ENCODE measurements at regions not wholly inside any gene's neighbourhood (a gene's known extent, or its start where the extent isn't known, plus 50 kb on each side); places are given as distances from the start of the nearest gene placed in this dataset.
A peak's percentile ranks its signal among the peaks of the same experiment; 100 is the strongest.

- CTCF ChIA-PET, result no interaction called here
- POLR2A ChIA-PET (ENCODE audit: low non-redundant PET), result no interaction called here
Measured at GRCh38 chr7:156195276-156195675, 383.0 kb upstream of the SHH start.

GRCh38 chr7:156194813-156195212 lies 382.6 kb upstream of the SHH start:
- no peak overlapping the region for H3K4me3 ChIP-seq (ENCODE audit: low read depth, low read length, poor library complexity, severe bottlenecking)
- no TSS peak for BruUV-seq (replicated peaks)
- no peaks in the 10 kb centered on the region for H3K36me3 ChIP-seq (ENCODE audit: insufficient read depth, low read length, poor library complexity, severe bottlenecking)
- ChIA-PET CTCF (no interaction called here), POLR2A (ENCODE audit: low non-redundant PET) (no interaction called here)
- no peak overlapping the region for H3K27ac ChIP-seq (ENCODE audit: low read depth, low read length, poor library complexity, severe bottlenecking)
- peaks cover 58% of the 10 kb centered on the region for H3K27me3 ChIP-seq (replicated peaks; ENCODE audit: insufficient read depth, low read depth, low read length, poor library complexity)
- DNase-seq (ENCODE audit: low spot score), result peak; percentile 7
- H3K4me1 ChIP-seq (ENCODE audit: insufficient read depth, low read length, poor library complexity, severe bottlenecking), result no peaks in the 10 kb centered on the region
- no peak for TF ChIP-seq CTCF (conservative IDR thresholded peaks at IDR 0.05; ENCODE audit: low read depth, low read length)
- TF ChIP-seq EZH2 (IDR thresholded peaks at IDR 0.05; ENCODE audit: borderline replicate concordance, low read depth, low read length, poor library complexity, severe bottlenecking), result no peak
- no peaks in the 10 kb centered on the region for H3K9me3 ChIP-seq (ENCODE audit: low read depth, low read length, poor library complexity, severe bottlenecking)
- intact Hi-C loops (cut with micrococcal nuclease; ENCODE audit: unreplicated experiment), result no loop called here

More at GRCh38 chr7:156195276-156195675, 383.0 kb upstream of the SHH start:
- intact Hi-C loops (cut with micrococcal nuclease; ENCODE audit: unreplicated experiment), result no loop called here
- peaks cover 61% of the 10 kb centered on the region for H3K27me3 ChIP-seq (replicated peaks; ENCODE audit: insufficient read depth, low read depth, low read length, poor library complexity)
- DNase-seq (ENCODE audit: low spot score), result no peak
- no peaks in the 10 kb centered on the region for H3K36me3 ChIP-seq (ENCODE audit: insufficient read depth, low read length, poor library complexity, severe bottlenecking)
- H3K27ac ChIP-seq (ENCODE audit: low read depth, low read length, poor library complexity, severe bottlenecking), result no peak overlapping the region
- no TSS peak for BruUV-seq (replicated peaks)
- no peaks in the 10 kb centered on the region for H3K9me3 ChIP-seq (ENCODE audit: low read depth, low read length, poor library complexity, severe bottlenecking)
- TF ChIP-seq CTCF (conservative IDR thresholded peaks at IDR 0.05; ENCODE audit: low read depth, low read length), result no peak
- TF ChIP-seq EZH2 (IDR thresholded peaks at IDR 0.05; ENCODE audit: borderline replicate concordance, low read depth, low read length, poor library complexity, severe bottlenecking), result no peak
- H3K4me1 ChIP-seq (ENCODE audit: insufficient read depth, low read length, poor library complexity, severe bottlenecking), result no peaks in the 10 kb centered on the region
- no peak overlapping the region for H3K4me3 ChIP-seq (ENCODE audit: low read depth, low read length, poor library complexity, severe bottlenecking)

GRCh38 chr7:156192921-156193320 lies 380.7 kb upstream of the SHH start:
- no TSS peak for BruUV-seq (replicated peaks)
- DNase-seq (ENCODE audit: low spot score), result no peak
- intact Hi-C loops (cut with micrococcal nuclease; ENCODE audit: unreplicated experiment), result no loop called here
- no peaks in the 10 kb centered on the region for H3K36me3 ChIP-seq (ENCODE audit: insufficient read depth, low read length, poor library complexity, severe bottlenecking)
- no peaks in the 10 kb centered on the region for H3K4me1 ChIP-seq (ENCODE audit: insufficient read depth, low read length, poor library complexity, severe bottlenecking)
- TF ChIP-seq EZH2 (IDR thresholded peaks at IDR 0.05; ENCODE audit: borderline replicate concordance, low read depth, low read length, poor library complexity, severe bottlenecking), result no peak
- no peak for TF ChIP-seq CTCF (conservative IDR thresholded peaks at IDR 0.05; ENCODE audit: low read depth, low read length)
- CTCF ChIA-PET, result no interaction called here
- POLR2A ChIA-PET (ENCODE audit: low non-redundant PET), result no interaction called here
- H3K27me3 ChIP-seq (replicated peaks; ENCODE audit: insufficient read depth, low read depth, low read length, poor library complexity), result peaks cover 39% of the 10 kb centered on the region
- no peaks in the 10 kb centered on the region for H3K9me3 ChIP-seq (ENCODE audit: low read depth, low read length, poor library complexity, severe bottlenecking)
- H3K4me3 ChIP-seq (ENCODE audit: low read depth, low read length, poor library complexity, severe bottlenecking), result no peak overlapping the region
- H3K27ac ChIP-seq (ENCODE audit: low read depth, low read length, poor library complexity, severe bottlenecking), result no peak overlapping the region
